HG03558 (cell line): ENCODE measurements at regions not wholly inside any gene's neighbourhood (a gene's known extent, or its start where the extent isn't known, plus 50 kb on each side); places are given as distances from the start of the nearest gene placed in this dataset.

Experiments
- ATAC-seq: cut with Tn5 transposase; IDR thresholded peaks from one replicate; pipeline ENCODE4 v1.9.1; 2021; ENCODE audit warnings: moderate number of reproducible peaks; ENCODE audit not compliant: unreplicated experiment; ENCODE audit errors: extremely low read depth

DNA sequence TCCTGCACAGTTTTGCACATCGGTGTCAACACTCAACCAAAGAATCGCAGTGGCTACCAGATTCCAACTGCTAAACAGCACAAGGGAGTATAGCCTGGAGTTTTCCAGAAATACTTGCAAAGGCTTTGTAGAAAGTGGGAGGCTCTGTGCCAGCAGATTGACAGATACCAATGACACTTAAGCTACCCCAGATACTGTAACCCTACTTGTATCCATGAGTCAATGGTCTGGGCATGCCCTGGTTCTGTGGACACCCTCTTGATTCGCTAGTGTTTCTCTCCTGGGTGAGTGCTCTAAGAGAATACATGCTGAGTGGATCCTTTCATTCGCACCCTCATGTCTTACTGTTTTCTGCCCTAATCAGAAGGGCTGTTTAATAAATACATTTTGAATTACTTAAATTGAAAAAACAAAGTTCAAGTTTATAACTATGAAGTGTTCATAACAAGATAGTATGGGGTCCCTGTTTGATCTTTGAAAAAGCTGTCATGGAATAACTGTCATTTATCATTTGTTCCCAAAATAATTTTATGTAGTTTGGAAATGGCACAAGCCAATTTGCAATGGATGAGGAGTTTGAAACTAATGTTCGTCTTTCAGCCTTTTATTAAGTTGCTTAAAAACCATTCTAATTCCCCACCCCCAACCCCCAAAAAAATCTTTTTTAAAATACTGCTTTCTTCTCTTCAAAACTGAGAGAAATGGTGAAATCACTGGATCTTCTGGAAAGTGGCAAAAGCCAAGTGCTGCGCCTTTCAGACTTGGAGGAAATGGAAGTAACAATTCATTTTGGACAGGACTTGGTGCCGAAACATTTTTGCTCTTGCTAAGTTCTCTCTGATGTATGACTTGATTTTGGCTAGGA is 600.5 kb upstream of the TENM4 start:
- no peak for ATAC-seq

DNA sequence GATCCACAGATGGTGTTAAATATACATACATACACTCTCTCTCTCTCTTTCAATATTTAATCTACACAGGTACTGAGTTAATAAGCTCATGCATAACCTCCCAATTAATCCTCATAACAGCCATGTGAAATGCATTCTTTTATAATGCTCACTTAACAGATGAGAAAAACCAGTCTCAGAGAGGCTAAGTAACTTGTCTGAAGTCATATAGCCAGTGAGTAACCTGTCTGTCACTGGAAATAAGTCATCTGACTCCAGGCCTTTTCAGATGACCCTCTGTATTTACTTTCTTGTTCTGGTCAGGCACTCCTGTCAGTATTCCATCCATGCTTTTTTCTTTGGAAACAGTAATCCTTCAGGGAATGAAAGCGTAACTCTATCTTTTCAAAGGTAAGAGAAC is 594.0 kb upstream of the TENM4 start:
- no peak for ATAC-seq

- ATAC-seq: no peak
Observed at GRCh38 chr11:80031014-80031600, 590.3 kb upstream of the TENM4 start.

DNA sequence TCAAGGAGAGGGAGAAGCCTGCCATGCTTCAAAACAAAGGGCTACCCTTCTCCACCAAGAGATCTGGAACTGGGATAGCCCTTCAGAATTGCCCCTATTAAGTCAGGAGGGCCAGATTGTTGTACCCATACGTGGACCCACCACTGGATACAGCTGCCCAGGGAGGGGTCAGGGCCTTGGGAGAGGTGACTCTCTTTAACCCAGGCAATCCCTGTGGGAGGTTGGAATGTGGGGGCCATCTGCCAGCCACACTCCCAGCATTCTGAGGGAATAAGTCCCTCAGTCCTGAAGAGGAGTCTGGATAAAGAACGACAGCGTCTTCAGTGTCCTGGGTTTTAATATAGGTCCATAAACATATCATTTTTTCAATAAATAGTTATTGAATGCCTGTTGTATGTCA is 588.2 kb upstream of the TENM4 start:
- ATAC-seq: no peak

DNA sequence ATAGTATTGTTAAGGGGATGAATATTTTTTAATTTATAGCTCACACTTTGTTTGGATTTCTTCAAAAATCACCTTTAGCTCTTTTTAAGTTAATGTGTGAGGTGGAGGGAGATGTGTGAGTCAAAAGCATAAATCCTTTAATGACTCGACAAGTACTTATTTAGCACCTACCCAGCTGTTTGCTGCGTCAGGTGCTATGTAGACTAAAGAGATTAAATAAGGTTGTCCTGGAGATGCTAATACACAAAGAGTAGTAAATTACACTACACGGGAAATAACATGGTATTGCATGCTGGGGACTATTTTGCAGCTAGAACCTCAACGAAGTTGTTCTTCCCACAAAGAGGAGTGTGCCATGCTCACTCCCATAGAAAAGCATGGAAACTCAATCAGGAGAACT is 583.3 kb upstream of the TENM4 start:
- no peak for ATAC-seq

DNA sequence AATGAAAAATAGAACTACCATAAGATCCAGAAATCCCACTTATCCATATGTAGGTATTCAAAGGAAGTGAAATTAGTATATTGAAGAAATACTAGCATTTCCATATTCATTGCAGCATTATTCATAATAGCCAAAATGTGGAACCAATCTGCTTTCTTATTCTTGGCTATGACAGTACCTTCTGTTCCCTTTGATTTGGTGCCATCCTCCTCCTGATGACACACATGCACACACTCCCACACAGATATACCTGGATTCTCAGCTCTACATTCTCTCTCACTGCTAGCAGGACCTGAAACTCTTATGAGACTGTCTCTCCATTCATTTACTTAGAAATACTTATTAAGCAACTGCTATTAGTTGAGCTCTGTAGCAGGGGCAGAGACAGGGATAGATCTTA is 582.6 kb upstream of the TENM4 start:
- no peak for ATAC-seq

DNA sequence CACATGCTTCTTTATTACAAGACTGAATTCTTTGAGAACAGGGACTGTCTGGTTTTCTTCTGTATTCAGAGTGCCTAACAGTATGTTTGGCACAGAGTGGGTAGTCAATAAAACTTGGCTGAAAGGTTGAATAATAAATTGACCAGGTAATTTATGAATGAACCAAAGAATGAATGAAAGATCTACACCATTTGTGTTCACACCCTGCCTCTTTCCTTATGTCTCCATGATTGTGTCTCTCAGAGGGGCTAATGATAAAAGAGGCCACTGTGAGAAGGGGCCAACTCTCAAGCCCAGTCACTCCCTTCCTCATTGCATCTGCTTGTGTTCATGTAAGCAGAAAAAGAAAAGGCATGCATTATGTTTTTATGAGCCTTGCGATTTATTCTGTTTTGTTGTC is 569.7 kb upstream of the TENM4 start:
- no peak for ATAC-seq

DNA sequence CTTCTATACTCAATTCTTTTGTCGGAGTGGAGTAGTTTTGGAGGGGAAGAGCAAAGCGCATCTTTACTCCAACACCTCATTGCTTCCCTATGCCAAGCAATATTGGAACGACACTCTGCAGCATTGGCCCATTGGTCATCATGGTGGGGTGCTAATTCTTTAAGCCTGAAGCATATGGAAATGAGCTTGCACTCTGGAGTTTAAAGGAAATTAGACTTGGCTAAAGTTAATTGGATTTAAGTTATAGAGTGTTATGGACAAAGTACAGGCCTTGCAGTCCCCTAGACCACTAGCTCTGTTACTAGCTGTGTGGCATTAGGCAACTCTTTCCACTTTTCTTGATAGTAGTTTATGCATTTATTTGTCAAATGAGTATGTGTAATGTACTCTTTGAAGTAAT is 568.3 kb upstream of the TENM4 start:
- ATAC-seq: no peak

DNA sequence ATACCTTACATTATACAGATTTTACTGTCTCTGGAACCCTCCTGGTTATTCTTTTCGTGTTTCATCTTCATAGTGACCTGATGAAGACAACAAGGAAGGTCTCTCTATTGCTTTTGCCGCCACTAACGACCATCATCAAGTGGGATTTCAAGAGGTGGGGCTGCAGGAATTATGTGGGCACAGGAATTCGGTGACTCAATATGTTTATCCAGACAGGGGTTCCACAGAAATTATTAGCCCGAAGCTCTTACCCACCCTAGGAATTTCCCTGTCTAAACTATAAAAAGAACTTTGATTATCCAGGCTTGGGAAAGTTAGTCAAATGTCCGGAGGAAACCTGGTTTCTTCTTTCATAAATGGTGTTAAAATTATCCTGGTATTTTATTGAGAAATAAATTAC is 566.8 kb upstream of the TENM4 start:
- no peak for ATAC-seq

DNA sequence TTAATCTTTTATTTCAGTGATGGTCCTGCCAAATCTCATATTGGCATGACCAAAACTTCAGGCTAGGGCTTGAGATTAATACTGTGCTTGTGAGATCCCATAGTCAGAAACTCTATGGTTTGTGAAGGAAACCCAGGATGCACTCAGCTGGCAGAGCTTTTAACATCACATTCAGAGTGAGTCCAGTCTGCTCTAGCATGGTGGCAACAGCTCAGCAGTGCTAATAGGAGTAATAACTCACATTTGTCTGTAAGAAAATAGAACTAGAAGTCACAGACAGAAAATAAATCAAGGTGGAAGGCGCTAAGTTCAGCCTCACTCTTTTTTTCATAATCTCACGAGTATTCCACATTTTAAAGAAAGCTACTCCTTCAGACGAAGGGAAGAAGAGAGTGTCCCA is 549.3 kb upstream of the TENM4 start:
- no peak for ATAC-seq

DNA sequence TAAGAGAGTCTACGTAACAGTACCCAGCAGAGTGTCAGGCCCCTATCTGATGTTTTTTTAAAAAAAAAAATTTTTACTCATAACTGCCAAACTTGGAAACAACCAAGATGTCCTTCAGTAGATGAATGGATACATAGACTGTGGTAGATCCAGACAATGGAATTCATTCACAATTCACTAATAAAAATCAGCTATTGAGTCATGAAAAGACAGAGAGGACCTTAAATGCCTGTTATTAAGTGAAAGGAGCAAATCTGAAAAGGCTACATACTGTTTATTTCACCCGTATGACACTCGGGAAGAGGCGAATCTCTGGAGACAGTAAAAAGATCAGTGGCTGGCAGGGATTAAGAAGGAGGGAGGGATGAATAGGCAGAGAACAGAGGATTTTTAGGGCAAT is 541.4 kb upstream of the TENM4 start:
- no peak for ATAC-seq

- ATAC-seq: no peak
Observed at GRCh38 chr11:79980916-79981315, 540.1 kb upstream of the TENM4 start.

DNA sequence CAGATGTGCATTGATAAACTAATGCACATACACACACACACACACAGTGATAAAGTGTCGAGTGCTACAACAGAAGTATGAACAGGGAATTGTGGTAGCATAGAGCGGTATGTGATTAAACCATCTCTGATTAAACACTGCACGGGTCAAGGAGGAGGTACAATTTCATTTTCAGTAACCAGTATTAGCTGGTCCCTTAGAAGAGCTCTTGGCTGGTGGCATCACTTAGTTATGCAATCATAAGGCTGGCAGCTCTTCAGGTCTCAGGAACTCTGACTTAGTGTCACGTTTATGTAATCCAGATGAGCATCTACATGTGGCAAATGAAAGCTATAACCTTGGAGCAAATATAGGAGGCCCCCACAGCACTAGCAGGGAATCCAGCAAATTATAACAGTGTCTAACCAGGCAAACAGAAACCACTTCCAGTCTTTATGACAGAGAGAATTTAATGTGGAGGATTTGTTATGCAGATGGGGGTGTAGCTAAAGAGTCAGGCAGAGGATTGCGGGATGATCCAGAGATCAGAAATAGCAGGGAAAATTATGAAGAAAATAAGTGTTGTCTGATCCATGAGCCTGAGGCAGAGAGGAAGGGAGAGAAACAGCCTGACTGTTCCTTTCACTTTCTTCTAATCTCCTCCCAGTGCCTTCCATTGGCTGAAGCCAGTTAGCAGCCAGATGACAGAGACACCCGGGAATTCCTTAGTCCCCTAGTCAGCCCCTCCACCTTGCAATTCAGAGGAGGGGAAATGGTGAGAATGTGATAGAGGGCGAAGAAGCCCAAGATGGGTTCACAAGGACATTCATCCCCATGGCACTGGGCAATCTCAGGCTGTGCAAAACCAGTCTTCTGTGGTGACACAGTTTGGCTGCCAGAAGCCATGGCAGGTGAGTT is 533.1 kb upstream of the TENM4 start:
- ATAC-seq: no peak

- no peak for ATAC-seq
Observed at GRCh38 chr11:79971255-79971654, 530.4 kb upstream of the TENM4 start.

DNA sequence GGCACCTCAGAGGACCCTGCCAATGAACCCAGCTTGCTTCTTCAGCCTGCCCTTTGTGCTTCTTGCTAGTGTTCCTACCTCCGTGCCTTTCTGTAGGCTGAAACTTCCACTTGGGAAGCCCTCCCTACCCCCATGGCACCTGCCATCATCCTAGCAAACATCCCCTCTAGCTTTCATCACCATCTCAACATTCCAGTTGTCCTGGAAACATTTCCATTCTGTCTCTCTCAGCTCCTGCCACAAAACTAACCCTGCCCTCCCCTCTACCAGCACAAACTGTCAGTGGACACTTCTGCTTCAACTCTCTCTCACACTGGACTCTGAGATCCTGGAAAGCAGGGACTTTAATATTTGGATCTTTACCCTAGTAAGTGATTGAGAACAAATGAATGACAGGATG is 525.8 kb upstream of the TENM4 start:
- no peak for ATAC-seq

DNA sequence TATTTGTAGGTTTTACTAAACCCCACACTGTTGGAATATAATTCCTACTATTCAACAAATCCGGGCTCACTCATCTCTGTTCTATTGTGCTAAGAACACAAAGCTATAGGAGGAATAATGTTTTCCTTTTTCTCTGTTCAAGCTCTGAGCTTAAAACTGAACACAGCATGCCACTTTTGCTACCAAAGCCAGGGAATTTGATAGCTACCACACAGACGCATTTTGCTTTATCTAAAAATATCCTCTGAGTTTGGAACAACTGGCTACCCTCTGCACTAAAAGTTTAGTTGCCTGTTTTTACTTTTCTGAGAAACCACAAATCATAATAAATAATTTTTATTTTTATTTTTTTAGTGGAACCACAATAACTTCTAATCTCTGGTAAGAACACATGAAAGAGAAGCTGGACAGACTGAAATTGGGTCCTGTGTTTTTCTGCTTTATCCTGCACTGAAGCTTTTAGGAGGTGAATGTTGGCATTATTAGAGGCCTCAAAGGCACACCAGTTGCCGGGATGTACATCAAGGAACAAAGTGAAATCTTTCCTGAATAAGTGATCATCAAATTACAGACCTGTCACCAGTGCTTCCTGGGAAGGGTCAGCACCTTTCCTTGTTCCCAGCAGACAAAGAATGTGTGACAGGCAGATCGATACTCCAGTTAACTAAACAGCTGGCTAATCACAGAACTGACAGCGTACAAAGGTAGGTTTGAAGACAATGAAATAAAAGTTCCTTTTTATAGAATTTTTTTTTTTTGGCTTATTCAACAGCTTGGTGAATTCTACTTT is 523.2 kb upstream of the TENM4 start:
- no peak for ATAC-seq

DNA sequence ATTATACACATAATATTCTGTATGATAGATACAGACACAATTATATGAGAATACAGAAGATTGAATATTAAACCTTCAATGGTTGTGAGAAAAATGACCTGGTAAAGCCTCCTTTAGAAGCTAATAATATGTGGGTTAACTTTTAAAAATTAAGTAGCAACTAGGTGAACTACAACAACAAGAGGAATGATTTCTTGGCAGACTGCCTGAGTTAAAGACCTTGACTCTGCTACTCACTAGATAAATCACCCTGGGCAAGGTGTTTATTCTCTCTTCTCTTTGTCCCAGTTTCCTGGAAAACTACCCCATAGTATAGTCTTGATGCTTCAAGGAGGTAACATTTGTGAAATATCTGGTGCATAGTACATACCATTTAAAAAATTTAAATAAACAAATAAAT is 519.6 kb upstream of the TENM4 start:
- ATAC-seq: no peak

- ATAC-seq: no peak
Observed at GRCh38 chr11:79959318-79959717, 518.5 kb upstream of the TENM4 start.

DNA sequence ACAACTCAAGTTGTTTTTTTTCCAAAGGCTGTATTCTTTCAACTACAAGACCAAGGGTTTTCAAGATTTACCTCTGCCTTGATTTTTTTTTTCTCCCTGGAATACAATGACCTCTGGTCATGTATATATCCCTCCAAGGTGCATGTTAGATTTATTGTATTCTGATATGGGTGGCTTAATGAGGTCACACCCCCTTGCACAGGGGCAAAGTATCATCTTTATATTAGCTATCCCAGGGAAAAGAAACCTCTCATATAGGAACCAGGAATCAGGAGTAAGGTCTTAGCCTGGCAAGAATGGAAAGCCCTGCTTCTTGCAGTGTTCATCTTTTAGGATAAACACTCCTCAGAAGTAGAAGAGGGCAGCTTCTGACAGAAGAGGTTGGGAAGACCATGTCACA is 516.9 kb upstream of the TENM4 start:
- no peak for ATAC-seq

DNA sequence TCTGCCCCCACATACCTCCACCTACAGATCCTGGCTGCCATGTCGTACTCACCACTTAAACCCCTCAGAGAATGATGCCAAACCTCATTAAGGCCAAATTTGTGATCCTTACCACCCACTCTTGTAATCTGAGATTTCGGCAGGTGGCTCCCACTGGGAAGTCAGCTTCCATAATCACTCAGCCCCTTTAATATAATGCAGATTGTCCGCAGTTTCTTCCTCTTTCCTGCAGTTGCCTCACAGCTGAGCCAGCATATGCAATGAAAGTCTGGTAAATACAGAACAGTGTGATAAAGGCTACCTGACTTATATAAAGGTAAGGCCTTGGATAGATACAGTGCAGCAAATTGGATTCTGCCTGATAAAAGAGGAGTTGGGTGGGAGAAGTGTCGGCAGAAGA is 515.2 kb upstream of the TENM4 start:
- no peak for ATAC-seq
